ENCODE measurements at regions not wholly inside any gene's neighbourhood (a gene's known extent, or its start where the extent isn't known, plus 50 kb on each side); places are given as distances from the start of the nearest gene placed in this dataset.

DNA sequence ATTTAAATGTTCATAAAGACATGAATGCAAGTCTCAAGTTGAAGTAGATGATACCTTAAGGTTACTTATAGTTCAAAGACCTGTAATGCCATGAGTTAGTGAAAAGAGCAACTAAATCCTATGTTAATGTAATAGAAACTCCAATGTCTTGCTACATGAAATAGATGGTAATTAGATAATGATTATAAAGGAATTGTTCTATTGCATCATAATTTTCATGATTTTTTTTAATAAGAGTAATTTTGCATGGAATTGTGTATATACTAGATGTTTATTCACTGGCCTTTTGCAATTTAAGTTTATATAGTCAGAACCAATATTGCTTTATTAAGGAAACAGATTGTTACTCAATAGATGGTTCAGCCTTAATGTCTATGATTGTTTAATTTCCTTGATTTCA, 115.5 kb upstream of the SYT10 start (continued):
- TF ChIP-seq, protein P1, sequence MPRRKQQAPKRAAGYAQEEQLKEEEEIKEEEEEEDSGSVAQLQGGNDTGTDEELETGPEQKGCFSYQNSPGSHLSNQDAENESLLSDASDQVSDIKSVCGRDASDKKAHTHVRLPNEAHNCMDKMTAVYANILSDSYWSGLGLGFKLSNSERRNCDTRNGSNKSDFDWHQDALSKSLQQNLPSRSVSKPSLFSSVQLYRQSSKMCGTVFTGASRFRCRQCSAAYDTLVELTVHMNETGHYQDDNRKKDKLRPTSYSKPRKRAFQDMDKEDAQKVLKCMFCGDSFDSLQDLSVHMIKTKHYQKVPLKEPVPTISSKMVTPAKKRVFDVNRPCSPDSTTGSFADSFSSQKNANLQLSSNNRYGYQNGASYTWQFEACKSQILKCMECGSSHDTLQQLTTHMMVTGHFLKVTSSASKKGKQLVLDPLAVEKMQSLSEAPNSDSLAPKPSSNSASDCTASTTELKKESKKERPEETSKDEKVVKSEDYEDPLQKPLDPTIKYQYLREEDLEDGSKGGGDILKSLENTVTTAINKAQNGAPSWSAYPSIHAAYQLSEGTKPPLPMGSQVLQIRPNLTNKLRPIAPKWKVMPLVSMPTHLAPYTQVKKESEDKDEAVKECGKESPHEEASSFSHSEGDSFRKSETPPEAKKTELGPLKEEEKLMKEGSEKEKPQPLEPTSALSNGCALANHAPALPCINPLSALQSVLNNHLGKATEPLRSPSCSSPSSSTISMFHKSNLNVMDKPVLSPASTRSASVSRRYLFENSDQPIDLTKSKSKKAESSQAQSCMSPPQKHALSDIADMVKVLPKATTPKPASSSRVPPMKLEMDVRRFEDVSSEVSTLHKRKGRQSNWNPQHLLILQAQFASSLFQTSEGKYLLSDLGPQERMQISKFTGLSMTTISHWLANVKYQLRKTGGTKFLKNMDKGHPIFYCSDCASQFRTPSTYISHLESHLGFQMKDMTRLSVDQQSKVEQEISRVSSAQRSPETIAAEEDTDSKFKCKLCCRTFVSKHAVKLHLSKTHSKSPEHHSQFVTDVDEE (CRISPR knock-in tag; IDR thresholded peaks at IDR 0.05): no peak
- TF ChIP-seq ZNF70 (CRISPR knock-in tag; IDR thresholded peaks at IDR 0.05): no peak

DNA sequence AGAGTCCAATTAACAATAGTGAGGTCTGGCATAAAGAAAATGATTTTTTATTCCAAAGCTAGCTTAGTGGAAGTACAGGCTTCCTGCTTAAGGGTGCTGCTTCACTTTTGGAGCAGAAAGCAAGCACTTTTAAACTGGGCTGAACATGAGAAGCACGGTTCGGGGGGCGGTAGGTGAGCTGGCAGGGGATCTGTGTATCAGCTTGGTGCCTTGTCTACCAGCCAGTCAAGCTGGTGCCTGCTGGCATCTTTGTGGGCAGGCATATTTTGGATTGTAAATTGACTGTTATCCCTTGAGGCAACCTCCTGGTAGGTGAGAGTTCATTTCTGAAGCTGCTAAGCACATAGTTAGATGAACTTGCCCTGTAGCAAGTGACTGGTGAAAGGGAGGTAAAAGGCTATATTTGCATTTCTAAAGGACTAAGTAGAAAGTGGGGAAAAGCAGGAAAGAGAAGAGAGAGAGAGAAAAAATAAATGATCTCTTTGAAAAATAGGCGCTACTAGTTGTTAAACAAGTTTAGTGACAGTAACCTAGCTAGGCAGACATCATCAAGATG, 121.1 kb upstream of the SYT10 start:
- no peak for ATAC-seq
- TF ChIP-seq, protein P2, sequence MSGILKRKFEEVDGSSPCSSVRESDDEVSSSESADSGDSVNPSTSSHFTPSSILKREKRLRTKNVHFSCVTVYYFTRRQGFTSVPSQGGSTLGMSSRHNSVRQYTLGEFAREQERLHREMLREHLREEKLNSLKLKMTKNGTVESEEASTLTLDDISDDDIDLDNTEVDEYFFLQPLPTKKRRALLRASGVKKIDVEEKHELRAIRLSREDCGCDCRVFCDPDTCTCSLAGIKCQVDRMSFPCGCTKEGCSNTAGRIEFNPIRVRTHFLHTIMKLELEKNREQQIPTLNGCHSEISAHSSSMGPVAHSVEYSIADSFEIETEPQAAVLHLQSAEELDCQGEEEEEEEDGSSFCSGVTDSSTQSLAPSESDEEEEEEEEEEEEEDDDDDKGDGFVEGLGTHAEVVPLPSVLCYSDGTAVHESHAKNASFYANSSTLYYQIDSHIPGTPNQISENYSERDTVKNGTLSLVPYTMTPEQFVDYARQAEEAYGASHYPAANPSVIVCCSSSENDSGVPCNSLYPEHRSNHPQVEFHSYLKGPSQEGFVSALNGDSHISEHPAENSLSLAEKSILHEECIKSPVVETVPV (CRISPR knock-in tag; IDR thresholded peaks at IDR 0.05): no peak
- TF ChIP-seq, protein P3, sequence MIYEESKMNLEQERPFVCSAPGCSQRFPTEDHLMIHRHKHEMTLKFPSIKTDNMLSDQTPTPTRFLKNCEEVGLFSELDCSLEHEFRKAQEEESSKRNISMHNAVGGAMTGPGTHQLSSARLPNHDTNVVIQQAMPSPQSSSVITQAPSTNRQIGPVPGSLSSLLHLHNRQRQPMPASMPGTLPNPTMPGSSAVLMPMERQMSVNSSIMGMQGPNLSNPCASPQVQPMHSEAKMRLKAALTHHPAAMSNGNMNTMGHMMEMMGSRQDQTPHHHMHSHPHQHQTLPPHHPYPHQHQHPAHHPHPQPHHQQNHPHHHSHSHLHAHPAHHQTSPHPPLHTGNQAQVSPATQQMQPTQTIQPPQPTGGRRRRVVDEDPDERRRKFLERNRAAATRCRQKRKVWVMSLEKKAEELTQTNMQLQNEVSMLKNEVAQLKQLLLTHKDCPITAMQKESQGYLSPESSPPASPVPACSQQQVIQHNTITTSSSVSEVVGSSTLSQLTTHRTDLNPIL (CRISPR knock-in tag; IDR thresholded peaks at IDR 0.05; ENCODE audit: low read depth): no peak
- no peak for TF ChIP-seq SNAI2 (CRISPR knock-in tag; IDR thresholded peaks at IDR 0.05)

DNA sequence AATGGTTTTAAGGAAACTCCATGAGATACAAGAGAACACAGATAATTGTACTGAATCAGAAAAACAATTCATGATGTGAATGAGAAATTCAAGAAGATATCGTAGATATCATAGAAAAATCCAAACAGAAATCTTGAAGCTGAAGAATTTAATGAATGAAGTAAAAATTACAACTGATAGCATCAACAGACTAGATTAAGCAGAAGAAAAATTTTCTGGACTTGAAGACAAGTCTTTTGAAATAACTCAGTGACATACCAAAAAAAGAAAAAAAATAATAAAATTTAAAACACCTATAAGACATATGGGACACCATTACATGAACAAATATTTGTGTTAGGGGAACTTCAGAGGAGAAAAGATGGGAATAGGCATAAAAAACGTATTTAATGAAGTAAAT, 122.8 kb upstream of the SYT10 start:
- ATAC-seq: no peak
- TF ChIP-seq ZNF565 (CRISPR knock-in tag; conservative IDR thresholded peaks at IDR 0.05; ENCODE audit: low read depth) (no peak), ZFP30 (CRISPR knock-in tag; IDR thresholded peaks at IDR 0.05) (no peak), ISL1 (CRISPR knock-in tag; IDR thresholded peaks at IDR 0.05) (no peak), TOX (CRISPR knock-in tag; IDR thresholded peaks at IDR 0.05; ENCODE audit: borderline replicate concordance) (no peak), ZFP3 (CRISPR knock-in tag; IDR thresholded peaks at IDR 0.05) (no peak), SNAI2 (CRISPR knock-in tag; IDR thresholded peaks at IDR 0.05) (no peak), ZNF8 (CRISPR knock-in tag; IDR thresholded peaks at IDR 0.05) (no peak), OSR1 (CRISPR knock-in tag; IDR thresholded peaks at IDR 0.05) (no peak)
- TF ChIP-seq, protein P2 (CRISPR knock-in tag; IDR thresholded peaks at IDR 0.05): no peak
- TF ChIP-seq, protein P1 (CRISPR knock-in tag; IDR thresholded peaks at IDR 0.05): no peak
- TF ChIP-seq, protein P4, sequence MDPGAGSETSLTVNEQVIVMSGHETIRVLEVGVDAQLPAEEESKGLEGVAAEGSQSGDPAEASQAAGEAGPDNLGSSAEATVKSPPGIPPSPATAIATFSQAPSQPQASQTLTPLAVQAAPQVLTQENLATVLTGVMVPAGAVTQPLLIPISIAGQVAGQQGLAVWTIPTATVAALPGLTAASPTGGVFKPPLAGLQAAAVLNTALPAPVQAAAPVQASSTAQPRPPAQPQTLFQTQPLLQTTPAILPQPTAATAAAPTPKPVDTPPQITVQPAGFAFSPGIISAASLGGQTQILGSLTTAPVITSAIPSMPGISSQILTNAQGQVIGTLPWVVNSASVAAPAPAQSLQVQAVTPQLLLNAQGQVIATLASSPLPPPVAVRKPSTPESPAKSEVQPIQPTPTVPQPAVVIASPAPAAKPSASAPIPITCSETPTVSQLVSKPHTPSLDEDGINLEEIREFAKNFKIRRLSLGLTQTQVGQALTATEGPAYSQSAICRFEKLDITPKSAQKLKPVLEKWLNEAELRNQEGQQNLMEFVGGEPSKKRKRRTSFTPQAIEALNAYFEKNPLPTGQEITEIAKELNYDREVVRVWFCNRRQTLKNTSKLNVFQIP (CRISPR knock-in tag; IDR thresholded peaks at IDR 0.05; ENCODE audit: borderline replicate concordance, low read depth): no peak

DNA sequence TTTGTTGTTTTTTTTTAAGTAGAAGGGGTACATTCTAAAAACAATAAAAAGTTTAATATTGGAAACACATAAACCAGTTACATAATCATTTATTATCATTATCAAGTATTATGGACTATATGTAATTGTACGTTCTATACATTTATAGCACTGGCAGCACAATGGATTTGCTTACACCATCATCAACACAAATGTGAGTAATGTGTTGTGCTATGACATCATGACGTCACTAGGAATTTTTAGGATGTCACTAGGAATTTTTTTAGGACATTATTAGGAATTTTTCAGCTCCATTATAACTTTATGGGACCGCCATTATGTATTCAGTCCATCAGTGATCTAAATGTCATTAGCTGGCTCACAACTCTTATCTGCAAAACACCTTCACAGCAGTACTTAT, 126.8 kb upstream of the SYT10 start:
- no peak for ATAC-seq
- TF ChIP-seq BACH2 (CRISPR knock-in tag; IDR thresholded peaks at IDR 0.05; ENCODE audit: borderline replicate concordance): no peak
- TF ChIP-seq ARNTL (CRISPR knock-in tag; IDR thresholded peaks at IDR 0.05; ENCODE audit: borderline replicate concordance, low read depth): no peak
- no peak for TF ChIP-seq ZC3H10 (CRISPR knock-in tag; IDR thresholded peaks at IDR 0.05)
- TF ChIP-seq, protein P4 (CRISPR knock-in tag; IDR thresholded peaks at IDR 0.05; ENCODE audit: borderline replicate concordance, low read depth): no peak
- TF ChIP-seq ISL1 (CRISPR knock-in tag; IDR thresholded peaks at IDR 0.05): no peak
- no peak for TF ChIP-seq ZNF70 (CRISPR knock-in tag; IDR thresholded peaks at IDR 0.05)
- no peak for TF ChIP-seq ZNF565 (CRISPR knock-in tag; conservative IDR thresholded peaks at IDR 0.05; ENCODE audit: low read depth)
- TF ChIP-seq ZFP3 (CRISPR knock-in tag; IDR thresholded peaks at IDR 0.05): no peak
- no peak for TF ChIP-seq ZFP30 (CRISPR knock-in tag; IDR thresholded peaks at IDR 0.05)
- TF ChIP-seq CSDC2 (CRISPR knock-in tag; IDR thresholded peaks at IDR 0.05): no peak
- no peak for TF ChIP-seq SNAI2 (CRISPR knock-in tag; IDR thresholded peaks at IDR 0.05)
- TF ChIP-seq OSR1 (CRISPR knock-in tag; IDR thresholded peaks at IDR 0.05): no peak
- TF ChIP-seq, protein P5, sequence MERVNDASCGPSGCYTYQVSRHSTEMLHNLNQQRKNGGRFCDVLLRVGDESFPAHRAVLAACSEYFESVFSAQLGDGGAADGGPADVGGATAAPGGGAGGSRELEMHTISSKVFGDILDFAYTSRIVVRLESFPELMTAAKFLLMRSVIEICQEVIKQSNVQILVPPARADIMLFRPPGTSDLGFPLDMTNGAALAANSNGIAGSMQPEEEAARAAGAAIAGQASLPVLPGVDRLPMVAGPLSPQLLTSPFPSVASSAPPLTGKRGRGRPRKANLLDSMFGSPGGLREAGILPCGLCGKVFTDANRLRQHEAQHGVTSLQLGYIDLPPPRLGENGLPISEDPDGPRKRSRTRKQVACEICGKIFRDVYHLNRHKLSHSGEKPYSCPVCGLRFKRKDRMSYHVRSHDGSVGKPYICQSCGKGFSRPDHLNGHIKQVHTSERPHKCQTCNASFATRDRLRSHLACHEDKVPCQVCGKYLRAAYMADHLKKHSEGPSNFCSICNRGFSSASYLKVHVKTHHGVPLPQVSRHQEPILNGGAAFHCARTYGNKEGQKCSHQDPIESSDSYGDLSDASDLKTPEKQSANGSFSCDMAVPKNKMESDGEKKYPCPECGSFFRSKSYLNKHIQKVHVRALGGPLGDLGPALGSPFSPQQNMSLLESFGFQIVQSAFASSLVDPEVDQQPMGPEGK (CRISPR knock-in tag; IDR thresholded peaks at IDR 0.05; ENCODE audit: borderline replicate concordance): no peak
